Fibroblast of the aortic adventitia (primary cell): ENCODE measurements at regions not wholly inside any gene's neighbourhood (a gene's known extent, or its start where the extent isn't known, plus 50 kb on each side); places are given as distances from the start of the nearest gene placed in this dataset.

Experiments
- DNase-seq: peaks from one replicate; pipeline ENCODE4 v3.0.0-alpha.2; 2010; ENCODE audit warnings: low read depth
- H3K4me3 ChIP-seq: 2 replicates; pipeline ENCODE4 v1.5.1; 2011; ENCODE audit warnings: low read depth, mild to moderate bottlenecking, control low read depth, low read length, moderate library complexity
- TF ChIP-seq, protein P1 (sequence below): IDR thresholded peaks from 2 replicates; pipeline ENCODE4 v1.5.1; 2011; ENCODE audit warnings: mild to moderate bottlenecking, low read length, control low read depth, inconsistent platforms; ENCODE audit not compliant: insufficient read depth

DNA sequence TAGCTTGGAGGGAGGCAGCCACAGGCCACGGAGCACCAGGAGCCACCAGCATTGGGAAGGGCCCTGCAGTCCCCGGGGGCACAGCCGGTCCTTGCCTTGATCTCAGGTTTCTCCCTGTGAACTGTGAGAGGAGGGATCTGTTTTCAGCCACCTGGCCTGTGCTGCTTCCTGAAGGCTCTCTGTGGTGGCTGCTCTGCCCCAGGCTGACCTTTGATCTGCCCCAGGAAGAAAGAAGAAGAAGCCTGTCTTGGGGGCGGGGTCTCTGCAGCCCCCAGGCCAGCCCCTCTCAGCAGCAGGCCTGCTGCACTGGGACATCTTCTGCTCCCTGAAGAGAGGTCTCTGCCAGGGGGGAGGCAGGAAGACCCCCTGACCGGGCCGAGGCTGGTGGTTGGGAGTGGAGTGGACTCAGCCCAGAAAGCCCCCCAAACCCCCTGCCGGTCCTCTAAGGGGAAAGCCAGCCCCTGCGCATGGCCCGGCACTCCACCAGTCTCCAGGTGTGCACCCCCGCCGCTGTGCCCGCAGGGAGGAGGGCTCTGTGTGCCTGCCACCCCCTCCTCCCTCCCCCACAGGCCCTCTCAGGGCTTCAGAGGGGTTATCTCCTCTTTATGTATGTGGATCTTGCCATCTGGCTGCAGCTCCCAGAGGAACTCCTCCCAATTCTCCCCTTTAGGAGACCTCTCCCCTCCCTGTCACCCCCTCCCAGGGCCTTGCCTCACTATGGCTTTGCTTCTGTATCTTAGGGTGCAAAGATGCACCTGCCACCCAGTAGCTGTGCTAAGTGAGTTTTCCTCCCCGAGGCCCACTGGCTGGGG is 675.3 kb downstream of the BRD1 start:
- no peak for DNase-seq
- TF ChIP-seq, protein P1, sequence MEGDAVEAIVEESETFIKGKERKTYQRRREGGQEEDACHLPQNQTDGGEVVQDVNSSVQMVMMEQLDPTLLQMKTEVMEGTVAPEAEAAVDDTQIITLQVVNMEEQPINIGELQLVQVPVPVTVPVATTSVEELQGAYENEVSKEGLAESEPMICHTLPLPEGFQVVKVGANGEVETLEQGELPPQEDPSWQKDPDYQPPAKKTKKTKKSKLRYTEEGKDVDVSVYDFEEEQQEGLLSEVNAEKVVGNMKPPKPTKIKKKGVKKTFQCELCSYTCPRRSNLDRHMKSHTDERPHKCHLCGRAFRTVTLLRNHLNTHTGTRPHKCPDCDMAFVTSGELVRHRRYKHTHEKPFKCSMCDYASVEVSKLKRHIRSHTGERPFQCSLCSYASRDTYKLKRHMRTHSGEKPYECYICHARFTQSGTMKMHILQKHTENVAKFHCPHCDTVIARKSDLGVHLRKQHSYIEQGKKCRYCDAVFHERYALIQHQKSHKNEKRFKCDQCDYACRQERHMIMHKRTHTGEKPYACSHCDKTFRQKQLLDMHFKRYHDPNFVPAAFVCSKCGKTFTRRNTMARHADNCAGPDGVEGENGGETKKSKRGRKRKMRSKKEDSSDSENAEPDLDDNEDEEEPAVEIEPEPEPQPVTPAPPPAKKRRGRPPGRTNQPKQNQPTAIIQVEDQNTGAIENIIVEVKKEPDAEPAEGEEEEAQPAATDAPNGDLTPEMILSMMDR = no peak
- no peak overlapping the region for H3K4me3 ChIP-seq

DNA sequence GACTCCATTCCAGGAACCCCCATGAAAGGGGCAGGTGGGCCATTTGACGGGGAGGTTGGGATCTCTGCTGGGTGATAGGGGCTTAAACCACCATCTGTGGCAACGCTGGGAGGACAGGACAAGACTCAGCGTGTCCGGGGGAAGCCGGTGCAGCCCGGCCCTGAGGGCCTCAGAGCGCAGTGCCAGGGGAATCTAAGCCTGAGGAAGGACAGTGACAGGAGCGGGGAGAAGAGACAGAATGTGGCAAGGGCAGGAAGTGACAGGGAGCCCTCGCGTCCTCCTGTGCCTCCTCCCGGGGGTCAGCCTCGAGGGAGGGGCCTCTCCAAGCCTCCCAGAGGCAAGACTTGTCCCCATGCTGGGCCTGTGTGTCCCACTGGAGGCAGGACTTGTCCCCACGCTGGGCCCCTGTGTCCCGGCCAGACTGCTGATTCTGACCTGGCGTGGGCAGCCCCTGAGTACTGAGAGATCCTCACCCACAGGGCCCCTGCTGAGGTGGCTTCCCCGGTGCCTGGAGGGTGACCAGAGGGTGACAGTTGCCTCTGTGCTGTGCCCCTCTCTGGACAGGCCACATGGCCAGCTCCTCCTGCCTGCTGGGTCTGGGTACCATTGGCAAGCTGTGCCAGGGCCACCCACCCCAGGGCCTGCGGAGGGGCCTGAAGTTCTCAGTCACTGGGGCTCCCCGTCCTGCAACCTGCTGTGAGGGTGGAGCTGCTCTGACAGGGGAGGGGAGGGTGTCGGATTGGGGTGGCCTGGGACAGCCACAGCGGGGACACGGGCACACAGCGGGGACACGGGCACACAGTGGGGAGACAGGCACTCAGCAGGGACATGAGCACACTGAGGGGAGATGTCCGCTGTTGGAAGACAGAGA is 676.2 kb downstream of the BRD1 start:
- DNase-seq = no peak
- TF ChIP-seq, protein P1 = no peak
- H3K4me3 ChIP-seq = no peak overlapping the region

DNA sequence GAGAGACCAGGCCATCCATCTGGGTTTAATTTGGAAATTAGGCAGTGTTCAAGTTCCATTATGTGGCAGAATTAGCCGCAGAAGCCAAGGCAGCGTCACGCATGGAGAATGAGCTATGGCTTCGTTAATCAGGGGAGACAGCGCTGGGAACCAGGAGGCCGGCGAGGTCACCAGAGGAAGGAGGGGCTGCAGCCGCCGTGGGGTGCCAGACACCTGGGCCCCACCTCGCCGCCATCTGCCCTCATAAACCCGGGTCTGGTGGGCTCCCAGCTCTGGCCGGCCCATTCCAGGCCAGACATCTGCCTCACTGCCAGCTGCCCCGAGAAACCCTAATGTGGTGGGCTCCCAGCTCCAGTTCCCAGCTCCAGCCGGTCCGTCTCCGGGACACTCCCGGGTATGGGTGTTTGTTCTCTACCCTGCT is 676.9 kb downstream of the BRD1 start:
- TF ChIP-seq, protein P1 = no peak
- DNase-seq = no peak
- H3K4me3 ChIP-seq = no peak overlapping the region

DNA sequence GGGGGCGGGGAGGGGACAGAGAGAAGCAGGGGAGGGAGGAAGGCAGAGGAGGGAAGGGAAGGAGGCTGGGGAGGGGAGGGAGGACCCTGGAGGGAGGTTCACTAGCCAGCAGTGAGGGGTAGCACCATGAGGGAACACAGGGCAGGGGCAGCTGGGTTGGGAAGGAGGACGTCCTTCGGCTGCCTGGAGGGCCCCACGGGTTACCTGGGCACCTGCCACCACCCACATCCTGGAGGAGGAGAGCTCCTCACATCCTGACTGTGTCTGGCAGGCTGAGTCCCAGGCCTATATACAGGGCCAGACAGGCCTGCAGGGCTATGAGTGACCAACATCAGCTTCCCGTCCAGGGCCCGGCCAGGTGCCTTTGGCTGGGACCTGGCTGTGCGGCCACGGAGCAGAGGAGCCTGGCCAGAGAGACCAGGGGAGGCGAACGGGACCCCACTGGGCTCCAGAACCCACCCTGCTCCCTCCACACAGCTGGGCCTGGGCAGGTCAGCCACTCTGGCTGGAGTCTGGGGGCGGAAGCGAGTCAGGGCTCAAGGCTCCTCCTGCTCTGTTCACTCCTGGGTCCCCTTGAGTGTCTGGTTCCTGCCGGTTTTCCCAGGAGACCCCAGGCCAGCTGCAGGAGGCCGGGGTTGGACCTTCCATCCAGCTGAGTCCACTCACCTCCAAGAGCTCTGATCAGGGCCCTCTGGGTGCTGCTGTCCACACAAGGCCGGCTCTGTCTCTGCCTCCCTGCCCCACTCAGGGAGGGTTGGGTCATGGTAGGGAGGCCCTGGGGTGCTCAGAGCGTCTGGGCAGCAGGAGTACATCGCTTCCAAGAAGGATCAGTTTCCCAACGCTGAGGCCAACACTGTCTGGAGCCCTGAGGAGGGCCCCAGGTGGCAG is 677.7 kb downstream of the BRD1 start:
- TF ChIP-seq, protein P1 = no peak
- DNase-seq = no peak
- no peak overlapping the region for H3K4me3 ChIP-seq

DNA sequence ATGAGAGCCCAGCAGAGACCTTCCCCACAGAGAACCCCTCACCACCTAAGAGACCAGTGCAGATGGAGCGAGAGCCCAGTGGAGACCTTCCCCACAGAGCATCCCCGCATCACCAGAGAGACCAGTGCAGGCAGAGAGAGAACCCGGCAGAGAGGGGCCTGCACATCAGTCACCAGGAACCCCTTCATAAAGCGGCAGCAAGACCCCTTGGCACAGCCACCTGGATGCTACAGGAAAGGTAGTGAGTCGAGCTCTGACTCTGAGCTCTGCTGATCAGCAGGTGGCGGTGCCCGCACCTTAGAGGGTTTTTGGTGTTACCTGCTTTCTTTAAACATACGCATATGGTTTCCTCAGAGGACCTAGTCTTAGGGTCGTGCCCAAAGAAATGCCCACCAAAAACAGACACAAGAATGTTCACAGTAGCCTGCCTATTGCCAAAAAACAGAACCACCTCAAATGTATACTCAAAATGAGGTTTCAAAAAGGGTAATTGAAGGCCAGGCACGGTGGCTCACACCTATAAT is 678.7 kb downstream of the BRD1 start:
- TF ChIP-seq, protein P1 = no peak

DNA sequence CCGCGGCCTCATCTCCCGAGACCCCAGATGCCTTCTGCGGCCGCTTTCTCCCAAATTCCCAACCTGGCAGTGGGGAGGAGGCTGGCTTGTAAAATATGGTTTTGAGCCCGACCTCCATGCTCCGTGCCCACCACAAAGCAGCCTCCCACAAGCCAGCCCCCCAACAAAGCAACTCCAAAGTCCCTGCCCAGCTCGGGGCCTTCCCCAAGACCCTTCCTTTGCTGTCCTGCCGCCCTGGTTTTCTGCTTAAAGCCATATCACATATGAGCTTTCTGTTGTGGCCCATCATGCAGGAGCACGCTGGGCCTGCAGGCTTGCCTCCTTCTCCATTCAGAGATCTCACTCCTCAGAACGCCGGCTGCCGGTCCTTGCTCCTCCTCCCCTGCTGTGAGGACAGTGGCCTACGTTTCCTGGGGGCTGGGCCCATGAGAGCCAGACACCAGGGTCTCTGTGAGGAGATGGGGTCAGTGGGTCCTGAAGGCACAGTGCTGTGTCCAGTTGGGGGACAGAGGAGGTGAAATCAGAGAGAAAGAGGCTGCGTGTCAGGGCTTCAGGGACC is 680.0 kb downstream of the BRD1 start:
- H3K4me3 ChIP-seq = no peak overlapping the region
- DNase-seq = no peak
- TF ChIP-seq, protein P1 = no peak

More for the DNA sequence above, 678.7 kb downstream of the BRD1 start:
- H3K4me3 ChIP-seq = no peak overlapping the region
- no peak for DNase-seq
